H1 (cell line): ENCODE measurements at regions not wholly inside any gene's neighbourhood (a gene's known extent, or its start where the extent isn't known, plus 50 kb on each side); places are given as distances from the start of the nearest gene placed in this dataset.

Experiments
- CEBPB ChIP-seq: IDR thresholded peaks from 2 replicates; pipeline ENCODE4 v1.6.1; 2012; ENCODE audit warnings: low read depth, low read length
- KDM5A ChIP-seq: fragments of 200-600 bp; IDR thresholded peaks from 2 replicates; pipeline ENCODE4 v1.7.1; 2012; ENCODE audit warnings: mild to moderate bottlenecking, low read length, inconsistent platforms, mixed read lengths
- NRF1 ChIP-seq: IDR thresholded peaks from 2 replicates; pipeline ENCODE4 v1.6.1; 2011; ENCODE audit warnings: mild to moderate bottlenecking, low read depth, low read length, improper control_type of control experiment
- RAD21 ChIP-seq, 2 experiments: IDR thresholded peaks in 1 of 2; conservative IDR thresholded peaks in 1 of 2; 2 replicates each; pipeline ENCODE4 v1.6.1; 2011; ENCODE audit warnings: low read depth in 2 of 2, low read length in 2 of 2, improper control_type of control experiment in 1 of 2, inconsistent platforms in 1 of 2, mild to moderate bottlenecking in 1 of 2, moderate library complexity in 1 of 2
- YY1 ChIP-seq: IDR thresholded peaks from 2 replicates; pipeline ENCODE4 v1.6.1; 2011; ENCODE audit warnings: low read depth, mild to moderate bottlenecking, low read length

DNA sequence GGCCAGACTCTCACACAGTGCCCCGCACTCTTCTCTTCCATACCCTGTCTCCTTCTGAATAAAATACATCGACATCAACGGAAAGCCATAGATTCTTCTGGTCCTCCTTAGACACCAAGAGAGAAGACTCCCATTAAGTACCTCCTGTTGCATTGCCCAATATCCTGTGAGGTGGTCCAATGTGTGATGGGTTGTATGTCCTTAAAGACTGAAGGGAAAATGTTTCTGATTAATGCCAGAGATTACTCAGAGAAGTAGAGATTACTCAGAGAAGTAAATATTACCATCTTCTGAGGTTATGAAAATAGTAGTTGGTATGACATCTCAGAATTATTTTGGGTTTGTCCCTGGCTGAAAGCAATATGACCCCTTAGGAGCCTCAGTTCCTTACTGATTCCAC, 60.8 kb upstream of the GALNT15 start (continued):
- TF ChIP-seq CEBPB (no peak), KDM5A (no peak), YY1 (no peak), RAD21 (IDR thresholded peaks at IDR 0.05 in 1 of 2, conservative IDR thresholded peaks at IDR 0.05 in 1 of 2; ENCODE audit: low read depth in 2 of 2, low read length in 2 of 2) (no peak), NRF1 (no peak)
- TF ChIP-seq, all 59 proteins: peak for 0
